HL-60 (cell line): ENCODE measurements at regions not wholly inside any gene's neighbourhood (a gene's known extent, or its start where the extent isn't known, plus 50 kb on each side); places are given as distances from the start of the nearest gene placed in this dataset.

Source experiments
- CTCF ChIP-seq: IDR thresholded peaks from one replicate; pipeline ENCODE4 v1.5.1; 2011; ENCODE audit warnings: low read length, control low read depth, inconsistent platforms; ENCODE audit not compliant: insufficient read depth
- POLR2AphosphoS5 ChIP-seq: IDR thresholded peaks from 2 replicates; pipeline ENCODE4 v1.6.1; 2012; ENCODE audit warnings: low read depth
- TF ChIP-seq, protein P1 (sequence below): IDR thresholded peaks from 2 replicates; pipeline ENCODE4 v1.6.1; 2012; ENCODE audit warnings: low read depth; ENCODE audit not compliant: insufficient replicate concordance

DNA sequence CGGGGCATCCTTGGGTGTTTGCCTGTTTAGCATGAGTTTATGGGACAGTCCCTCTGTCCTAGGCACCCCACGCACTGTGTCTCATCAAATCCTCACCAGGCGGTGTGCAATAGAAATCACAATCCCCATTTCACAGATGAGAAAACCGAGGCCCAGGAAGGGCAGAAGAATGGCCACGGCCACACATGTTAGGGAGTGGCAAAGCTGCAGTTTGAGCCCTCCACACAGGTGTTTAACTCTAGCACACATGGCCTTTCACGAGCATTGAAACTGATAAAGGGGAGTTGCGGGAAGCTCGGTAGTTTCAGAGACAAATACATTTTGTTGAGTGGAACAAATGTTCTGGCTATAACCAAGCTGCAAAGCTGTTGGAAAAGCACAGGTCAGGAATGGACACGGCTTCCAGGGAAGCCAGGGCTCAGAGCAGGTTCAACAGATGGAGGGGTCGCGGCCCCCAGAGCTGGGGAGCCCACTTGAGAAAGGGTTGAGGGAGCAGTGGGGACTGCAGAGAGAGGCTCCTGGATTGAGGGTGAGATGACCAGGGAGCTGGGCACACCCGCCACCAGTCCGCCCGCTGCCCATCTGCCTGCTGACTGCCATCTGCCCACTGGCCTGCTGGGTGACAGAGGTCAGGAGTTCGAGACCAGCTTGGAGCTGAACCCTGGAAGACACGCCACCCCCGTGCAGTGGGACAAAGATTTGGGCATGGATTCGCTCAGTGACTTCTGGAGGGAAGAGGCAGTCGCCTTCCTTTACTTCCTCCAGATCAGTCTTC is 154.7 kb downstream of the URI1 start:
- TF ChIP-seq POLR2AphosphoS5 (no peak), CTCF (no peak)
- TF ChIP-seq, protein P1, sequence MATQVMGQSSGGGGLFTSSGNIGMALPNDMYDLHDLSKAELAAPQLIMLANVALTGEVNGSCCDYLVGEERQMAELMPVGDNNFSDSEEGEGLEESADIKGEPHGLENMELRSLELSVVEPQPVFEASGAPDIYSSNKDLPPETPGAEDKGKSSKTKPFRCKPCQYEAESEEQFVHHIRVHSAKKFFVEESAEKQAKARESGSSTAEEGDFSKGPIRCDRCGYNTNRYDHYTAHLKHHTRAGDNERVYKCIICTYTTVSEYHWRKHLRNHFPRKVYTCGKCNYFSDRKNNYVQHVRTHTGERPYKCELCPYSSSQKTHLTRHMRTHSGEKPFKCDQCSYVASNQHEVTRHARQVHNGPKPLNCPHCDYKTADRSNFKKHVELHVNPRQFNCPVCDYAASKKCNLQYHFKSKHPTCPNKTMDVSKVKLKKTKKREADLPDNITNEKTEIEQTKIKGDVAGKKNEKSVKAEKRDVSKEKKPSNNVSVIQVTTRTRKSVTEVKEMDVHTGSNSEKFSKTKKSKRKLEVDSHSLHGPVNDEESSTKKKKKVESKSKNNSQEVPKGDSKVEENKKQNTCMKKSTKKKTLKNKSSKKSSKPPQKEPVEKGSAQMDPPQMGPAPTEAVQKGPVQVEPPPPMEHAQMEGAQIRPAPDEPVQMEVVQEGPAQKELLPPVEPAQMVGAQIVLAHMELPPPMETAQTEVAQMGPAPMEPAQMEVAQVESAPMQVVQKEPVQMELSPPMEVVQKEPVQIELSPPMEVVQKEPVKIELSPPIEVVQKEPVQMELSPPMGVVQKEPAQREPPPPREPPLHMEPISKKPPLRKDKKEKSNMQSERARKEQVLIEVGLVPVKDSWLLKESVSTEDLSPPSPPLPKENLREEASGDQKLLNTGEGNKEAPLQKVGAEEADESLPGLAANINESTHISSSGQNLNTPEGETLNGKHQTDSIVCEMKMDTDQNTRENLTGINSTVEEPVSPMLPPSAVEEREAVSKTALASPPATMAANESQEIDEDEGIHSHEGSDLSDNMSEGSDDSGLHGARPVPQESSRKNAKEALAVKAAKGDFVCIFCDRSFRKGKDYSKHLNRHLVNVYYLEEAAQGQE, result no peak
